ENCODE measurements at regions not wholly inside any gene's neighbourhood (a gene's known extent, or its start where the extent isn't known, plus 50 kb on each side); places are given as distances from the start of the nearest gene placed in this dataset.
A peak's percentile ranks its signal among the peaks of the same experiment; 100 is the strongest.

- H3K27ac ChIP-seq (ENCODE audit: low read depth, low read length) = no peak overlapping the region
- POLR2A ChIA-PET (ENCODE audit: partially characterized antibody) = interaction anchor here (1.2 kb wide), 1 partner anchor 8 kb away, joined by 3 read pairs; no protein-coding TSS in a partner anchor
- H4K91ac ChIP-seq (replicated peaks; ENCODE audit: insufficient read length, low read length) = peak overlapping the region; percentile 44
- H3K14ac ChIP-seq (ENCODE audit: insufficient read length) = no peak overlapping the region
- H3K79me1 ChIP-seq (ENCODE audit: low read depth, low read length) = no peaks in the 10 kb centered on the region
- peak overlapping the region; percentile 87; the same call in 1 of the 2 replicates for H2BK20ac ChIP-seq (ENCODE audit: low read length)
- peaks cover 0 to 6% (median 0%) of the 10 kb centered on the region in 4 experiments; a peak in 2 of 8 replicates for H3K36me3 ChIP-seq (ENCODE audit: control insufficient read depth in 2 of 4, insufficient read depth in 4 of 4, low read length in 3 of 4)
- peaks cover 8 to 15% of the 10 kb centered on the region in 2 experiments for H3K9me3 ChIP-seq (ENCODE audit: insufficient read depth in 2 of 2, low read depth in 1 of 2, low read length in 1 of 2)
- no peak overlapping the region for H2BK120ac ChIP-seq (replicated peaks; ENCODE audit: low read depth, low read length)
- peaks cover 0 to 10% (median 3%) of the 10 kb centered on the region in 4 experiments; a peak in 5 of 7 replicates for H3K4me1 ChIP-seq (replicated peaks in 1 of 4; ENCODE audit: control insufficient read depth in 3 of 4, insufficient read depth in 4 of 4, low read length in 3 of 4)
- H2BK12ac ChIP-seq (ENCODE audit: low read depth, low read length) = peak overlapping the region; percentile 6; the same call in 1 of the 2 replicates
- H4K5ac ChIP-seq (ENCODE audit: insufficient read length, low read depth, low read length) = no peak overlapping the region
- no peak overlapping the region for H2AK5ac ChIP-seq (ENCODE audit: low read depth, low read length)
- no peaks in the 10 kb centered on the region for H4K20me1 ChIP-seq (replicated peaks in 1 of 2; ENCODE audit: control insufficient read depth in 1 of 2, insufficient read depth in 2 of 2, low read length in 2 of 2)
- H3K18ac ChIP-seq (ENCODE audit: extremely low read depth, low read length) = no peak overlapping the region
- TF ChIP-seq YY1 (IDR thresholded peaks at IDR 0.05; ENCODE audit: low read depth, low read length) = no peak
- TF ChIP-seq CTCF (IDR thresholded peaks at IDR 0.05; ENCODE audit: control extremely low read depth in 1 of 3, insufficient read depth in 1 of 3, low read depth in 1 of 3, low read length in 3 of 3) = no peak
- TF ChIP-seq TAF7 (optimal IDR thresholded peaks at IDR 0.05; ENCODE audit: borderline replicate concordance, low read depth, low read length) = no peak
- no peak for TF ChIP-seq TEAD4 (IDR thresholded peaks at IDR 0.05; ENCODE audit: low read depth, low read length)
- no peak for TF ChIP-seq NRF1 (IDR thresholded peaks at IDR 0.05; ENCODE audit: low read depth, low read length)
- TF ChIP-seq CBX8 (IDR thresholded peaks at IDR 0.05; ENCODE audit: borderline replicate concordance, low read depth, low read length) = no peak
- no peak overlapping the region for H3K4me3 ChIP-seq (ENCODE audit: extremely low read depth in 1 of 4, insufficient read depth in 2 of 4, low read depth in 3 of 4, low read length in 4 of 4)
- no peaks in the 10 kb centered on the region for H3K27me3 ChIP-seq (replicated peaks in 1 of 4; ENCODE audit: control insufficient read depth in 3 of 4, extremely low read depth in 1 of 4, insufficient read depth in 3 of 4, low read length in 3 of 4)
- H3K4ac ChIP-seq (replicated peaks; ENCODE audit: insufficient read length, low read depth, low read length) = no peak overlapping the region
- no peaks in the 10 kb centered on the region for H3K79me2 ChIP-seq (ENCODE audit: control insufficient read depth in 1 of 2, insufficient read depth in 2 of 2, low read length in 2 of 2)
- 90% methylated on average over 10 of the region's 10 CpGs; no CpG with 5 or more reads in 1 of the 2 experiments for WGBS, 2 experiments (ENCODE audit: extremely low coverage in 1 of 2, insufficient coverage in 1 of 2, insufficient read length in 1 of 2, insufficient replicate concordance in 2 of 2, low coverage in 1 of 2, low lambda C conversion rate in 2 of 2, missing lambda C conversion rate in 1 of 2)
- no peak overlapping the region for H2AFZ ChIP-seq (ENCODE audit: low read length)
- H3K23me2 ChIP-seq (ENCODE audit: low read depth, low read length) = no peaks in the 10 kb centered on the region
- no peak for FAIRE-seq
- 0 out of 2 replicates have a peak overlapping the region, but pooled peaks have one; percentile 42 for H2BK5ac ChIP-seq (ENCODE audit: low read depth, low read length)
- no peak overlapping the region; the same call in 1 of the 2 replicates for H4K8ac ChIP-seq (ENCODE audit: extremely low read depth, insufficient read depth, low read length)
- H3K56ac ChIP-seq (replicated peaks; ENCODE audit: insufficient read length, low read depth, low read length) = no peak overlapping the region
- H3K9ac ChIP-seq (replicated peaks in 1 of 4; ENCODE audit: extremely low read depth in 1 of 4, low read depth in 3 of 4, low read length in 3 of 4) = no peak overlapping the region
- no peak overlapping the region for H2BK15ac ChIP-seq (ENCODE audit: low read length)
- H3K4me2 ChIP-seq (ENCODE audit: insufficient read depth in 1 of 2, low read depth in 2 of 2, low read length in 2 of 2) = no peak overlapping the region
- CTCF ChIA-PET (ENCODE audit: partially characterized antibody) = interaction anchor here (0.6 kb wide), 1 partner anchor 22 kb away, joined by 7 read pairs; no protein-coding TSS in a partner anchor
- no peak for DNase-seq (ENCODE audit: low read depth in 1 of 2, low spot score in 2 of 2)
- H3K23ac ChIP-seq (ENCODE audit: insufficient read length) = no peak overlapping the region
Observed at GRCh38 chr14:61125041-61125866, 144.2 kb downstream of the SLC38A6 start.
